ENCODE measurements at regions not wholly inside any gene's neighbourhood (a gene's known extent, or its start where the extent isn't known, plus 50 kb on each side); places are given as distances from the start of the nearest gene placed in this dataset.

GRCh38 chr13:87198371-87198770 is 472.8 kb upstream of the SLITRK5 start:
- Mint-ChIP-seq H3K4me3 (ENCODE audit: unreplicated experiment) (no peak overlapping the region), H3K4me1 (ENCODE audit: low read depth) (no peaks in the 10 kb centered on the region), H3K27me3 (ENCODE audit: low read depth) (peaks cover 5% of the 10 kb centered on the region), H3K36me3 (ENCODE audit: low read depth) (no peaks in the 10 kb centered on the region), H3K27ac (ENCODE audit: unreplicated experiment) (no peak overlapping the region), H3K9me3 (ENCODE audit: low read depth) (peaks cover 4% of the 10 kb centered on the region)
- TF ChIP-seq CTCF (IDR thresholded peaks at IDR 0.05) = no peak
- no peak for DNase-seq (ENCODE audit: low spot score)

- H3K27me3 Mint-ChIP-seq (ENCODE audit: low read depth) = peaks cover 8% of the 10 kb centered on the region
- no peaks in the 10 kb centered on the region for H3K36me3 Mint-ChIP-seq (ENCODE audit: low read depth)
- H3K9me3 Mint-ChIP-seq (ENCODE audit: low read depth) = no peaks in the 10 kb centered on the region
- no peak for TF ChIP-seq CTCF (IDR thresholded peaks at IDR 0.05)
- DNase-seq (ENCODE audit: low spot score) = no peak
- no peak overlapping the region for H3K27ac Mint-ChIP-seq (ENCODE audit: unreplicated experiment)
- no peak overlapping the region for H3K4me3 Mint-ChIP-seq (ENCODE audit: unreplicated experiment)
- H3K4me1 Mint-ChIP-seq (ENCODE audit: low read depth) = no peaks in the 10 kb centered on the region
Observed at GRCh38 chr13:87206708-87207107, 464.5 kb upstream of the SLITRK5 start.

DNA sequence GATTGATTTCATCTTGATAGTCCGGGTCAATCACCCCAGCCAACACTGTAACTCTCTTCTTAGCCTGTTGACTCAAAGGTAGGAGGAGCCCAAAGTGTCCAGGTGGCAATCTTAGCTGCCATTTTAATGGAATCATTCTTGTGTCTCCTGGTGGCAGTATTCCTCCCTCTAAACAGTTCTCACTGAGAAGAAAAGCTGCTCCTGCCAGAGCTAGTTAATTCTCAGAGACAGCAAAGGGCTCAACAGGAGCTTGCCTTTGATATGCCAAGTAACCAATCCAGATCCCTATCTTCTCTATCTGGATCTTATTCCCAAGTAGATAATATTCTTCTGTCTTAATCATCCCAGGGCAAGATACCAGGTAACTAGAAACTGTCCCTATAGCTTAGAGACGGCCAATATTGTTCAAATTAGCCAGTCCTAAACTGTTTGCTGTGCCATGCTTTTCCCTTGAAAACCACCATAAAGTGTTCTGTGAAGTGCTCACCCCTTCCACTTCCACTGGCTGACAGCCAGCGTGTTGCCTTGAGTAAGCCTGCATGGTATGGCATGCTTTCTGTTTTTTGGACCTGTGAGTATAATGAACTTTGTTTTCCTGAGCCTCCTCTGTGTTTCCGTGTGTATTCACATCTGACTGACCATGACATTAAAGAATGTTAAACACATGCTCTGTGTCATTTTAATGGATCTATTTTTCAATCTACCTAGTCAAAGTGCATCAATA is 463.7 kb upstream of the SLITRK5 start:
- Mint-ChIP-seq H3K27ac (ENCODE audit: unreplicated experiment) (no peak overlapping the region), H3K9me3 (ENCODE audit: low read depth) (no peaks in the 10 kb centered on the region), H3K27me3 (ENCODE audit: low read depth) (peaks cover 5% of the 10 kb centered on the region), H3K4me1 (ENCODE audit: low read depth) (no peaks in the 10 kb centered on the region), H3K36me3 (ENCODE audit: low read depth) (no peaks in the 10 kb centered on the region), H3K4me3 (ENCODE audit: unreplicated experiment) (no peak overlapping the region)
- no peak for DNase-seq (ENCODE audit: low spot score)
- no peak for TF ChIP-seq CTCF (IDR thresholded peaks at IDR 0.05)

GRCh38 chr13:87208636-87209035 is 462.5 kb upstream of the SLITRK5 start:
- Mint-ChIP-seq H3K36me3 (ENCODE audit: low read depth) (no peaks in the 10 kb centered on the region), H3K27ac (ENCODE audit: unreplicated experiment) (no peak overlapping the region), H3K27me3 (ENCODE audit: low read depth) (peaks cover 7% of the 10 kb centered on the region), H3K4me1 (ENCODE audit: low read depth) (no peaks in the 10 kb centered on the region), H3K9me3 (ENCODE audit: low read depth) (no peaks in the 10 kb centered on the region), H3K4me3 (ENCODE audit: unreplicated experiment) (no peak overlapping the region)
- no peak for TF ChIP-seq CTCF (IDR thresholded peaks at IDR 0.05)
- no peak for DNase-seq (ENCODE audit: low spot score)

GRCh38 chr13:87234981-87235380 is 436.2 kb upstream of the SLITRK5 start:
- H3K27me3 Mint-ChIP-seq (ENCODE audit: low read depth) = peaks cover 15% of the 10 kb centered on the region
- TF ChIP-seq CTCF (IDR thresholded peaks at IDR 0.05) = no peak

More at GRCh38 chr13:87234981-87235380, 436.2 kb upstream of the SLITRK5 start:
- no peak overlapping the region for H3K27ac Mint-ChIP-seq (ENCODE audit: unreplicated experiment)
- peak; percentile 49 for DNase-seq (ENCODE audit: low spot score)
- H3K4me3 Mint-ChIP-seq (ENCODE audit: unreplicated experiment) = no peak overlapping the region
- peaks cover 3% of the 10 kb centered on the region for H3K4me1 Mint-ChIP-seq (ENCODE audit: low read depth)
- H3K9me3 Mint-ChIP-seq (ENCODE audit: low read depth) = peaks cover 11% of the 10 kb centered on the region
- H3K36me3 Mint-ChIP-seq (ENCODE audit: low read depth) = no peaks in the 10 kb centered on the region

Measured in chondrocyte (in vitro differentiated cells).